Activated T-cell treated with anti-CD3 and anti-CD28 coated beads for 4 hours (primary cell): ENCODE measurements at regions not wholly inside any gene's neighbourhood (a gene's known extent, or its start where the extent isn't known, plus 50 kb on each side); places are given as distances from the start of the nearest gene placed in this dataset.
"Not testable (repeated sequence)": the region's sequence is repeated elsewhere in the genome, so short reads cannot be mapped to it uniquely, and the experiment has no call there.

Experiments used
- DNase-seq: peaks from one replicate; pipeline ENCODE4 v3.0.0-alpha.2; 2020

- no peak for DNase-seq
Measured at GRCh38 chr3:82741346-82741745, 979.9 kb upstream of the GBE1 start.

GRCh38 chr3:82739390-82739789, 977.9 kb upstream of the GBE1 start:
- DNase-seq, result no peak

GRCh38 chr3:82736696-82737277, 975.3 kb upstream of the GBE1 start:
- no peak for DNase-seq

- no peak for DNase-seq
Measured at GRCh38 chr3:82715091-82715856, 953.8 kb upstream of the GBE1 start.

- no peak for DNase-seq
Measured at GRCh38 chr3:82707035-82707434, 945.6 kb upstream of the GBE1 start.

- DNase-seq, result no peak
Measured at GRCh38 chr3:82685761-82686160, 924.3 kb upstream of the GBE1 start.

GRCh38 chr3:82676356-82677026, 915.0 kb upstream of the GBE1 start:
- DNase-seq, result no peak

- no peak for DNase-seq
Measured at GRCh38 chr3:82672966-82673365, 911.5 kb upstream of the GBE1 start.

GRCh38 chr3:82671466-82671865, 910.0 kb upstream of the GBE1 start:
- DNase-seq, result no peak

GRCh38 chr3:82654708-82655107, 893.3 kb upstream of the GBE1 start:
- DNase-seq, result no peak

GRCh38 chr3:82643948-82644347, 882.5 kb upstream of the GBE1 start:
- DNase-seq, result no peak

- no peak for DNase-seq
Measured at GRCh38 chr3:82641701-82642100, 880.3 kb upstream of the GBE1 start.

GRCh38 chr3:82640254-82640653, 878.8 kb upstream of the GBE1 start:
- DNase-seq, result no peak

- no peak for DNase-seq
Measured at GRCh38 chr3:82637574-82637973, 876.1 kb upstream of the GBE1 start.

- no peak for DNase-seq
Measured at GRCh38 chr3:82636177-82636576, 874.7 kb upstream of the GBE1 start.

- DNase-seq, result no peak
Measured at GRCh38 chr3:82633319-82633718, 871.9 kb upstream of the GBE1 start.

- DNase-seq, result no peak
Measured at GRCh38 chr3:82629937-82630336, 868.5 kb upstream of the GBE1 start.

GRCh38 chr3:82628385-82629014, 867.1 kb upstream of the GBE1 start:
- DNase-seq, result no peak

GRCh38 chr3:82627733-82628132, 866.3 kb upstream of the GBE1 start:
- no peak for DNase-seq

- DNase-seq, result not testable (repeated sequence)
Measured at GRCh38 chr3:82620744-82621143, 859.3 kb upstream of the GBE1 start.

- no peak for DNase-seq
Measured at GRCh38 chr3:82618594-82618993, 857.1 kb upstream of the GBE1 start.

GRCh38 chr3:82610236-82610635, 848.8 kb upstream of the GBE1 start:
- no peak for DNase-seq

- DNase-seq, result no peak
Measured at GRCh38 chr3:82607391-82607790, 845.9 kb upstream of the GBE1 start.

GRCh38 chr3:82596805-82597204, 835.4 kb upstream of the GBE1 start:
- DNase-seq, result no peak
